GM18909 (cell line): ENCODE measurements at regions not wholly inside any gene's neighbourhood (a gene's known extent, or its start where the extent isn't known, plus 50 kb on each side); places are given as distances from the start of the nearest gene placed in this dataset.
"Not testable (repeated sequence)": the region's sequence is repeated elsewhere in the genome, so short reads cannot be mapped to it uniquely, and the experiment has no call there.

Source experiments
- ATAC-seq: cut with Tn5 transposase; IDR thresholded peaks from one replicate; pipeline ENCODE4 v1.9.1; 2021; ENCODE audit warnings: mild to moderate bottlenecking; ENCODE audit not compliant: unreplicated experiment, poor library complexity

DNA sequence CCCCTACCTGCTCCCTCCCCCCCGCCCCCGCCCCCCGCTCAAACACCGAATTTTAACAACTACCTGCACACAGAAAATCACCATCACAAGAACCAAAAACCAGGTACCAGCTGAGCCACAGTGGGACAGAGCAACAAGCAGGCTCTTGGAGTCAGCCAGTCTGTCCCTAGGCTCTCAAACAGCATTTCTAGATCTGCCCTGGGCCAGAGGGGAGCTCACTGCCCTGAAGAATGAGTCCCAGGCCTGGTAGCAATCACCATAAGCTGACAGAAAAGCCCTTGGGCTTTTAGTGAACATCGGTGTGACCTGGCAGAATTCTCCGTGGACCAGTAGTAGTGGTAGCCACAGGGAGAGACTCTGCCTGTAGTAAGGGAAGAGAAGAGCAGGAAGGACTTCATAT, 58.3 kb downstream of the C11orf87 start:
- no peak for ATAC-seq

GRCh38 chr11:109486129-109486528, 64.1 kb downstream of the C11orf87 start:
- ATAC-seq: no peak

DNA sequence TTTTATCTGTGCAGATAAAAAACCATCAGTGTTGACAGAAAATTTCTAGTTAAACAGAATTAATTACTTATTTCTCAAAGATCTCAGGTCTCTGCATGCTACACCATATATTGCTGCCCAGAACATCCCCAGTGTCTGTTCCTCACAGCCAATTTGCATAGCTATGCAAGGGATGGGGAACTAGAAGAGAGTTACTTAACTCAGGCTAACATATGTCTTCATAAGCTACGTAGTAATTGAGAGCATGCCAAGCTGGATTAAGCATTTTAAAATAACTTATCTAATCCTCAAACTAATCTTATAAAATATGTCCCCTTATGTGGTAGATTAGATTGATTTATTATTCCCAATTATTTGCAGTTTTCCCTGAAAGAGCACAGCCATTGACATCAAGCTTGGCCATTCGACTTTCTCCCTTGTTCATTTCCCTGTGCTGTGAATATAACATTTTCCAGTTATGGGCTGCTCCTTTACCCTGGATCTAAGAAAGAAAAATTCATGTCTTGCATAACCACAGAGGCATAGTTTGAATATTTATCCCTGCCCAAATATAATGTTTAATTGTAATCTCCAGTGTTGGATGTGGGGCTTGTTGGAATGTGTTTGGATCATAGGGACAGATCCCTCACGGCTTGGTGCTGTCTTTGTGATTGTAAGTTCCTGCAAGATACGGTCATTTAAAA, 69.1 kb downstream of the C11orf87 start:
- ATAC-seq: no peak

GRCh38 chr11:109506115-109506514, 84.1 kb downstream of the C11orf87 start:
- no peak for ATAC-seq

- ATAC-seq: no peak
These were observed 85.3 kb downstream of the C11orf87 start for GRCh38 chr11:109507331-109507730.

DNA sequence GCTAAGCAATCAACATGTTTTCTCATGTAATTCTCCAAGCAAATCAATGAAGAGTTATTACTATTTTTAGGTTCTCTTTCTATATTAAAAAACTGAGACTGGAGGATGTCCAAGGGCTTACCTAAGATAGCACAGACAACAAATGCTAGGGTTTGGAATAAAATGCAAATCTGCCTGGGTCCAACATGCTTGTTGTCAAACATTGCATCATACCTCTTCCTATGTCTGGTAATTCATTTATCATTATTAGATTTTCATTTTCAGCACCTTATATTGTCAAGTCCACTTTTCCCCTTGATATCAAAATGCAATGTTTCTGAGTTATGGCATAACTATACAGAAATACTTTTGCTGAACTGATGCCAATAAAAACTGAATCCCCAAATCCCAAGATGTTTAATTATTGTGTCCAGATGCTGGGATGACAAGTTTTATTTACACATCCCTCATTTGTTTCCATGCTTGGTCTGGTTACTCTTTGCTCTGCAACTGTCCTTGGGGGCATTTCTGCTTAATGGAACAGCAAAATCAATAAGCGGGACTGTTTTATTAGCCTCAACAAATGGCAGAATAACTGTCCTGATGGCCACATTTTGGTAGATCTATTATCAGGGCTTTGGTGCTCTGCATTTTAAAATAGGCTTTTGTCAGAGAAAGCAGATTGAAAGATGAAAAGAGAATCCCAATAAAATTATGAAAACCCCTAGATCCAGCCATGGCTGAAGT, 86.0 kb downstream of the C11orf87 start:
- no peak for ATAC-seq

DNA sequence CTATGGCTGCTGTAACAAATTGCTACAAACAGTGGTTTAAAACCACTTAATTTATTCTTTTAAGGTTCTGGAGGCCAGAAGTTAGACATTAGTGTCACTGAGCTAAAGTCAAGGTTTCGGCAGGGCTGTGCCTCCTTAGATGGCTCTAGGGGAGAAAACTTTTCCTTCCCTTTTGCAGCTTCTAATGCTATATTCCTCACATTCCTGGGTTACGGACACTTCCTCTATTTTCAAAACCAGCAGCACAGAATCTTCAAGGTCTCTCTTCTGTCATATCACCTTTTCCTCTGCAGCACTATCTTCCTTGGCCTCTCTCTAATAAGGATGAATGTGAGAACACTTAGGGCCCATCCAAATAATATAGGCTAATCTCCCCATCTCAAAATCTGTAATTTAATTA, 87.0 kb downstream of the C11orf87 start:
- ATAC-seq: no peak

DNA sequence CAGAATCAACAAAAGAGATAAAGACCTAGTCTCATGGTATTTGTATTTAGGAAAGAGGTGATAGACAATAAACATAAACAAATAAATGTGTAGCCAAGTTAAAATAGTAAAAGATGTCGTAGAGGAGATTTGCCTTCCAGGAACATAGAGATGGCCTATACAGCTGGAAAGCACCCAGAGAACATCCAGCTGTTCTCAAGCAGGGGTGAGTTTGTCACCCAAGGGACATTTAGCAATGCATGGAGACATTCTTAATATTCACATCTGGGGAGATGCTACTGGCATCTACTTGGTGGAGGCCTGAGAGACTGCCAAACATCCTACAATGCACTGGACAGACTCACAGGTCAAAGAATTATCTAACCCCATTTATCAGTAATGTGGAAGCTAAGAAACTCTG, 88.3 kb downstream of the C11orf87 start:
- ATAC-seq: no peak

DNA sequence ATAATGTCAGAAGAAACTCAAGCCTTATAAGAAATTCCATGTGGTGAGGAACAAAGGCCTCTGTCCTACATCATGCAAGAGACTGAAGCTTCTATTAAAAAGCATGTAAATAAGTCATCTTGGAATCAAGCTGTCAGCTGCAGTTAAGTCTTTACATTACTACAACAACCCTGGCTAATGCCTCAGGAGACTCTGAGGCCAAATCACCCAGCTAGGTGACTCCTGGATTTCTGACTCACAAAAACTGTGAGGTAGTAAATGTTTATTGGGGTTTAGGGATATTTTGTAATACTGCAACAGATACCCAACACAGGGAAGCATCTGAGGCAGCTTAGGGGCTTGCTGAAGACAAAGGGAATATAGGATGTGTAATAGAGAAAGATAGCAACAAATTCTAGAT, 89.6 kb downstream of the C11orf87 start:
- no peak for ATAC-seq

DNA sequence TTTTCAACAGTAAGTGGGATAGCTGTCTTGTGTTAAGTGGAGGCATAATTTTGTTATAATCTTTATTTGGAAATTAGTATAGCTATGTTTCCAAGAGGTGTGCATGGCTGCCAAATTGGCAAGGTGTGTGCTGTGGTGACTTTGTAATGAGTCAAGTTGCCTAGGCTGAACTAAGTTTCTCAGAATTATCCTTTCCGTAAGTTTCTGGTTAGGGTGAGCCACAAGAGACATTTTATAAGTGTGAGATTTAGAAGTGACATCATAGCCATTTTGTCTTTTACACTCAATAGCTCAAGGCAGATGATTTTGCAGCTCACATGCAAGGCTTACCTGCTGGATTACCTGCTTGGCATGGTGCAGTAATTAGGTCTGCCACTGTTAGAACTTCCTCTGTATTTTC, 90.3 kb downstream of the C11orf87 start:
- ATAC-seq: no peak

DNA sequence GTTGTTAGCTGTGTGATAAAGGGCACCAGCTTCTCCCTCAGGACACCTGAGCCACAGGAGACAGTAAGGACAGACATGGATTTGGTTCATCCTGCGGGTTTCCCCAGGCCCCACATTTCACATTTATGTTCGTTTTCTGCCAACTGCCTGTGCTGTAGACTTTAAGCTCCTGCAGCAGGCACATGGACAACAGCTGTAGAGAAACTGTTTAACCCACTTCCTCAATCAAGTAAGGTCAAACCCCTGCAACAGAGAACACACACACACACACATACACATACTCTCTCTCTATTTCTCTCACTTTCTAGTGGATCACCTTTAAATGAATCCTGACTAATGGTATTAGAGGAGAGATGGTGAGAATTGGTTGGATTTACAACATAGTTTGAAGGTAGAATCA, 90.7 kb downstream of the C11orf87 start:
- no peak for ATAC-seq

- ATAC-seq: no peak
These were observed 92.5 kb downstream of the C11orf87 start for GRCh38 chr11:109514313-109515018.

DNA sequence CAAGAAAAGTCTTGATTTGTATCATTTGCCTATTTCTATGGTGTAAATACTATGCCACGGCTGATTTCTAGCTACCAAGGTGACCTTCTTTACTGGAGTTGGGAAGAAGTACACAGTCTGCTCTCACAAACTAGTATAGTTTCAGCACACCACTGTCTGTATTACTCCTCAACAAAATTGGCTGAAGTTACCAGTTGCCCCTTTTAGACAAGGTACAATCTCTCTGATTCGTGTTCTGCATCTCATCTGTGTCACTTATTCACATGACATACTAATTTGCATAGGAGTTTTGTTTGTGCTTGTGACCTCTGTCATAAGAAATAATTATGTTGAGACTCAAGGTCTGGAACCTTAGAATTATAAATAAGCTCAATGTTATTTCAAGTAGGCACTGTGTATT, 97.3 kb downstream of the C11orf87 start:
- ATAC-seq: no peak

DNA sequence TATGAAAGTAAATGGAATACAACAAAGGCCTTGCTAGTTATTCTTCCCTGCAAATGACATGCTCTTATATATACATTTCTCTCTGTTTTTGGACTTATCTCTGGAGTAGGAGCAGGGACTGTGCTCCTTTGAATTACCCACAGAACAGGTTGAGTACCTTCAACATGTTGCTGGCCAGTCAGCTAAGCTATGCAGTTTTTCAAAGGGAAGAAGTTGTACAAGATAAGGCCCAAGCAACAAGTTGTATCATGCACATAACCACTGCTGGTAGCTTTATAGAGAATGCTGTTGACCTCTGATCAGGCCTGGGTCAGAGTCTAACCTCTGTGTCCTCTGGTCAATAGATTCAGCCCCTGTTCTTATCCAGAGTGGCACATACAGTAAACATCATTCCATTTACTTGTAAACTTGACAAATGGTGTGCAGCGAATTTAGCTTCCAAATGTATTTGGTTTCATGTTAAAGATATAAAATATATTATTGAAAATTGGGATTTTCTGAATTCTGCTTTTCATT, 99.6 kb downstream of the C11orf87 start:
- ATAC-seq: no peak

- ATAC-seq: no peak
These were observed 100.2 kb downstream of the C11orf87 start for GRCh38 chr11:109522116-109522755.

DNA sequence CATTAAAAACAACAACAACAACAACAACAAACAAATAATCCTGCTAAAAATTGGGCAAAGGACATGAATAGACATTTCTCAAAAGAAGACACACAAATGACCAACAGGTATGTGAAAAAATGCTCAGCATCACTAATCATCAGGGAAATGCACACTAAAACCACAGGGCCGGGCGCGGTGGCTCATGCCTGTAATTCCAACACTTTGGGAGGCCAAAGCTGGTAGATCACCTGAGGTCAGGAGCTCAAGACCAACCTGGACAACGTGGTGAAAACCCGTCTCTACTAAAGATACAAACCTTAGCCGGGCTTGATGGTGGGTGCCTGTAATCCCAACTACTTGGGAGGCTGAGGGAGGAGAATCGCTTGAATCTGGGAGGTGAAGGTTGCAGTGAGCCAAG, 103.6 kb downstream of the C11orf87 start:
- ATAC-seq: not testable (repeated sequence)

GRCh38 chr11:109526061-109526460, 104.1 kb downstream of the C11orf87 start:
- no peak for ATAC-seq

GRCh38 chr11:109526931-109527330, 104.9 kb downstream of the C11orf87 start:
- ATAC-seq: no peak

DNA sequence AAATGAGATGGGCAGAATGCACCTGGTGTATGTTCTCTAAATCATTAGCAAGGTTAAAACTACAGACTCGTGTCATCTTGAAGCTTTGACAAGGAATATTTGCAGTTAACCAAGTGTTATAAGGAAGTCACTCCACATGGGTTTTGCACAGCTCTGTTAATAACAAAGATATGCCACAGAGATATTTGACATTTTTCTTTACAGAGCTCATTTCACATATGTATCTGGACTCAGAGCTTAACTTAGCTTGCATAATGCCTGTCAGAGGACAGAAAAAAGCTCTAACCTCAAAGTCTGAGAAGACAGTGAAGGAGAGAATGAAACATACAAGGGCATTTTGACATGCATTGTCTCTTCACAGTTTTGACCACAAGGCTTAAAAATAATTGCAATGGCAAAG, 105.5 kb downstream of the C11orf87 start:
- ATAC-seq: no peak

GRCh38 chr11:109547356-109548027, 125.5 kb downstream of the C11orf87 start:
- no peak for ATAC-seq
